ENCODE measurements at regions not wholly inside any gene's neighbourhood (a gene's known extent, or its start where the extent isn't known, plus 50 kb on each side); places are given as distances from the start of the nearest gene placed in this dataset.

DNA sequence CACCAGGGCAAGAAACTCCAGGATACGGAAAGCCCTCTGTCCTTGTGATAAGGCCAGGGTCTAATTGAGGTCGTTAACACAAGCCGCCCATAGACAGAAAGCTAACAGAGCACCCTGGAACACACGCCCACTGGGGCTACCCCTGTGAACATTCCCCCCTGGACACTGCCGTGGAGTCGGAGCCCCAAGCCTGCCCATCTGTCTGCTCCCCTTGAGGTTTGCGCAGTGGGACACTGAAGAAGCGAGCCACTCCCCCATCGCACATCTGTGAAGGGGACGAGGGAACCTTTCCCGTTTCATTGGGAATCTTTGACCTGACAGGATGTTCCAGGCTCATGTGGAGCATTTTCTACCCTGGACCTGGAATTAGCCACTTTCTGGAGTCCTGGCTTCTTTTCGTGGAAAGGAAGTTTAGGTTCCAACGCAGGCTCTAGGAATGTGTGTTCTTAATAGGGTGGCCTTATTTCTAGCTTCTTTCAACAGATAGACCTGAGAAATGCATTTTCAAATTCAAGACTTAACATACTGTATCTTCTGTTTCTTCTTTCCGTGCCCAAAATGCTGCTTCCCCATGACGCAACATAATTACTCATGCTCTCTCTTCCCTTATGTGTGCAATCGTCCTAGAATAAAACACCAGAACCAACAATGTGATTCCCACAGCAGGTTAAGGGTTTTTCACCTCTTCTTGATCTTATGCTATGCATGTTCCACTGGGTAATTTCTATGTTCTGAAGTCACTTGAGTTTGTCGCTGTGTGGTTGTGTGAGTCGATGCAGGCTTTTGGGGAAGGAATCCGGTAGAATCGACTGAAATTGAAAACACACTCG lies 161.1 kb downstream of the ERMARD start:
- no peaks in the 10 kb centered on the region for H3K4me1 ChIP-seq
- H3K27ac ChIP-seq, result no peak overlapping the region
- intact Hi-C loops (cut with DNase I), result no loop called here
- no peaks in the 10 kb centered on the region for H3K36me3 ChIP-seq (replicated peaks in 1 of 2; ENCODE audit: insufficient read depth in 1 of 2, low read depth in 2 of 2)
- ATAC-seq, result no peak
- no peak for DNase-seq
- no peak for TF ChIP-seq POLR2A (IDR thresholded peaks at IDR 0.05)
- TF ChIP-seq, protein P1, sequence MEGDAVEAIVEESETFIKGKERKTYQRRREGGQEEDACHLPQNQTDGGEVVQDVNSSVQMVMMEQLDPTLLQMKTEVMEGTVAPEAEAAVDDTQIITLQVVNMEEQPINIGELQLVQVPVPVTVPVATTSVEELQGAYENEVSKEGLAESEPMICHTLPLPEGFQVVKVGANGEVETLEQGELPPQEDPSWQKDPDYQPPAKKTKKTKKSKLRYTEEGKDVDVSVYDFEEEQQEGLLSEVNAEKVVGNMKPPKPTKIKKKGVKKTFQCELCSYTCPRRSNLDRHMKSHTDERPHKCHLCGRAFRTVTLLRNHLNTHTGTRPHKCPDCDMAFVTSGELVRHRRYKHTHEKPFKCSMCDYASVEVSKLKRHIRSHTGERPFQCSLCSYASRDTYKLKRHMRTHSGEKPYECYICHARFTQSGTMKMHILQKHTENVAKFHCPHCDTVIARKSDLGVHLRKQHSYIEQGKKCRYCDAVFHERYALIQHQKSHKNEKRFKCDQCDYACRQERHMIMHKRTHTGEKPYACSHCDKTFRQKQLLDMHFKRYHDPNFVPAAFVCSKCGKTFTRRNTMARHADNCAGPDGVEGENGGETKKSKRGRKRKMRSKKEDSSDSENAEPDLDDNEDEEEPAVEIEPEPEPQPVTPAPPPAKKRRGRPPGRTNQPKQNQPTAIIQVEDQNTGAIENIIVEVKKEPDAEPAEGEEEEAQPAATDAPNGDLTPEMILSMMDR (IDR thresholded peaks at IDR 0.05), result no peak
- WGBS, 2 donors, result 74 to 87% methylated on average over 20 to 21 of the region's 21 CpGs
- H3K4me3 ChIP-seq, result no peak overlapping the region
- no peaks in the 10 kb centered on the region for H3K9me3 ChIP-seq
- no peaks in the 10 kb centered on the region for H3K27me3 ChIP-seq

DNA sequence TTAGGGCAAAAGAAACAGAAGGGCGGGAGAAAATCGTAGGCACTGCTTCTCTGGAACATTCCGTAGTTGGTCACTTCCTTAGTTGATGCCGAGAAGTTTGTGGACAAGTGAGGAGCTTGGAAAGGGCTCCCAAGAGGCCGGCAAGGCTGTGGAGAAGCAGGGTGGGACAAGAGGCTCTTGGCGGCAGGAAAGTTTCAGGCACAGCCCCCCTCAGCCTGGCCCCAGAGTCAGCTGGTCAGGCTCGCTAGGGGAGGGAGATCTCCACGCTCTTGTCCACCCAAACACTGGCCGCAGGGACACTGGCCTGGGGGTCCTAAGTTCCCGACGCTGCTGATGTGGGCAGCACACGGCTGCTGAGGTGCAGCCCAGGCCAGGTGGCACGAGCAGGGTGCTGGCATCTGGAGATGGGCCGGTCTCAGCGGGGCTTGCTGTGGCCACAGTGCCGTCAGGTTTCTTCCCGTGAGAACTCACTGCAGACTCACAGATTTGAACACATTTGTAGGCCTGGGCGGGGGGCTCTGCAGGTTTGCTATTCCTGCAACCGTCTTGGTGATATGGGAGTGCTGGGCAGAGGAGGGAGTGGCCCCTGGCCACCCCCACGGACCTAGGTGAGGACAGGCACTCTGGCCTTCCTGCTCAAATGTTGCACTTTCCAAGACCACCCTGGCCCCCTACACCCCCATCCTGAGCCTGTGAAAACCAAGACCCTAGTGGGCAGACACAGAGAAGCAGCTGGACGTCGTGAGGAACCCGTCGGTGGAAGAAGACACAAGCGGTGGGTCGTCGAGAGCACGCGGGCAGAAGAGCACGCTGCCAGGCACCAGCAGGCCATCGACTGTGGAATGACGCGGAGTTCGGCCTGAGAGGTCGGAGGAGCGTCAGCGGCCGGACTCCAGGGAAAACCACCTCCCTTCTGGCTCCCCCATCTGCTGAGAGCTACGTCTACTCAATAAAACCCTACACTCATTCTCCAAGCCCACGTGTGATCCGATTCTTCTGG lies 160.1 kb downstream of the ERMARD start:
- H3K4me3 ChIP-seq, result no peak overlapping the region
- no peaks in the 10 kb centered on the region for H3K4me1 ChIP-seq
- ATAC-seq (no peak), DNase-seq (no peak)
- no peak for TF ChIP-seq POLR2A (IDR thresholded peaks at IDR 0.05)
- TF ChIP-seq, protein P1 (IDR thresholded peaks at IDR 0.05), result no peak
- no peaks in the 10 kb centered on the region for H3K9me3 ChIP-seq
- no peaks in the 10 kb centered on the region for H3K36me3 ChIP-seq (replicated peaks in 1 of 2; ENCODE audit: insufficient read depth in 1 of 2, low read depth in 2 of 2)
- no peak overlapping the region for H3K27ac ChIP-seq
- WGBS, 2 donors, result 88 to 91% methylated on average over 27 to 41 of the region's 41 CpGs
- intact Hi-C loops (cut with DNase I), result no loop called here
- no peaks in the 10 kb centered on the region for H3K27me3 ChIP-seq

DNA sequence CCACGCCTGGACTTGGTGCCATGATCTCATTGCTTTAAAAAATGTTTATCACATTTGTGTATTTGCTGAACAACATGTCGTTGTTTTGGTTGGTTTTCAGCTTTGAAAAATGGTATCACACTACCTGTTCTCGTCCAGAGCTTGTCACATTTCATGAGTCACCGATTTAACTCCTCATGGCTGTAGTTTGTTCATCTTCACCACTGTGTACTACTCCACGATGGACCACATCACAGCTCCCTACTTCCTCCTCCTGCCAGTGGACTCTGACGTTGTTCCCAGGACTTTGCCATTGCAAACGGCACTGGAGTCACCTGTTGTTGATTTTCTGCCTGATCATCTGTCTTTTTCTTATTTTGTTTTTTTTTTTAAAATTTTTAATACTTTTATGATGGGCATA lies 157.7 kb downstream of the ERMARD start:
- WGBS, 2 donors, result 56 to 60% methylated on average over 7 of the region's 7 CpGs
- no peak for TF ChIP-seq POLR2A (IDR thresholded peaks at IDR 0.05)
- TF ChIP-seq, protein P1 (IDR thresholded peaks at IDR 0.05), result no peak

DNA sequence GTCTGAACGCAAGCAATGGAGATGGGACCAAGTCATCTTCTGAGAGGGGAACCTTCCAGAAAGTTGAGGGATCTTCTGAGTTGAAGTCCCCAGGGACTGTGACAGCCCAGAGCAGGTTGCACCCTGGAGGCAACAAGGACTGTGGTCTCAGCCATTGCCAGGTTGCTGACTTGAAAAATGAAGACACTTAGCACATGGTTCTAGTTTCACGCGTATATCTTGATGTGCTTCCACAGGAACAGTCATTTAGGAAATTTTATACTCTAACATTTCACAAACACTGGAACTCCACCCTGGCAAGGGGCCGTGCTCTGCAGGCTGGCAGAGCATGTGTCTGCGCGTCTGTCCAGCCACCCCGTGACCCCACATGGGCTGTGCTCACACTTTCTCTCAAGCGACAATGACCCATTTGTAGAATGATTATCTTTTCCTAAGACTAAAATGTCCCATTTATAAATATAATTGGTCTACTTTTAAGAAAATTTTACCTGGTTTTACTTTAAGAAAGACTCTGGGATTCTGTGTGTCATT lies 157.0 kb downstream of the ERMARD start:
- Histone ChIP-seq H3K9me3 (no peaks in the 10 kb centered on the region), H3K36me3 (replicated peaks in 1 of 2; ENCODE audit: insufficient read depth in 1 of 2, low read depth in 2 of 2) (no peaks in the 10 kb centered on the region), H3K4me3 (no peak overlapping the region), H3K27ac (no peak overlapping the region), H3K27me3 (no peaks in the 10 kb centered on the region), H3K4me1 (peaks cover 17% of the 10 kb centered on the region)
- no peak for ATAC-seq
- intact Hi-C loops (cut with DNase I), result no loop called here
- 88 to 93% methylated on average over 8 of the region's 8 CpGs for WGBS, 2 donors
- TF ChIP-seq, protein P1 (IDR thresholded peaks at IDR 0.05), result no peak
- no peak for TF ChIP-seq POLR2A (IDR thresholded peaks at IDR 0.05)
- DNase-seq, result no peak

More for the DNA sequence above, 157.7 kb downstream of the ERMARD start:
- ATAC-seq (no peak), DNase-seq (no peak)
- H3K9me3 ChIP-seq, result no peaks in the 10 kb centered on the region
- H3K36me3 ChIP-seq (replicated peaks in 1 of 2; ENCODE audit: insufficient read depth in 1 of 2, low read depth in 2 of 2), result no peaks in the 10 kb centered on the region
- H3K4me3 ChIP-seq, result no peak overlapping the region
- H3K27me3 ChIP-seq, result no peaks in the 10 kb centered on the region
- intact Hi-C loops (cut with DNase I), result no loop called here
- peaks cover 17% of the 10 kb centered on the region for H3K4me1 ChIP-seq
- H3K27ac ChIP-seq, result no peak overlapping the region

Data from body of pancreas (tissue), 4 donors.